ENCODE measurements at regions not wholly inside any gene's neighbourhood (a gene's known extent, or its start where the extent isn't known, plus 50 kb on each side); places are given as distances from the start of the nearest gene placed in this dataset.

- intact Hi-C loops (cut with DNase I; ENCODE audit: low total_unique reads): no loop called here
- no peaks in the 10 kb centered on the region for H3K4me1 ChIP-seq
- no peak for TF ChIP-seq CTCF (IDR thresholded peaks at IDR 0.05)
- no peak for TF ChIP-seq POLR2A (IDR thresholded peaks at IDR 0.05)
- no peaks in the 10 kb centered on the region for H3K9me3 ChIP-seq
- no peak for DNase-seq
- H3K27me3 ChIP-seq: no peaks in the 10 kb centered on the region
- H3K4me3 ChIP-seq: no peak overlapping the region
- no peak overlapping the region for H3K27ac ChIP-seq
- no peaks in the 10 kb centered on the region for H3K36me3 ChIP-seq
These were observed 268.5 kb downstream of the ICOS start for GRCh38 chr2:204205082-204205481.

GRCh38 chr2:204205538-204205937, 269.0 kb downstream of the ICOS start:
- intact Hi-C loops (cut with DNase I; ENCODE audit: low total_unique reads): no loop called here
- no peak for DNase-seq

GRCh38 chr2:204207866-204208265, 271.3 kb downstream of the ICOS start:
- Histone ChIP-seq H3K36me3 (no peaks in the 10 kb centered on the region), H3K4me3 (no peak overlapping the region), H3K9me3 (no peaks in the 10 kb centered on the region), H3K4me1 (no peaks in the 10 kb centered on the region), H3K27ac (no peak overlapping the region), H3K27me3 (no peaks in the 10 kb centered on the region)
- no peak for DNase-seq
- intact Hi-C loops (cut with DNase I; ENCODE audit: low total_unique reads): no loop called here
- TF ChIP-seq CTCF (IDR thresholded peaks at IDR 0.05) (no peak), POLR2A (IDR thresholded peaks at IDR 0.05) (no peak)

More at GRCh38 chr2:204205538-204205937, 269.0 kb downstream of the ICOS start:
- no peaks in the 10 kb centered on the region for H3K9me3 ChIP-seq
- H3K36me3 ChIP-seq: no peaks in the 10 kb centered on the region
- TF ChIP-seq CTCF (IDR thresholded peaks at IDR 0.05) (no peak), POLR2A (IDR thresholded peaks at IDR 0.05) (no peak)
- no peak overlapping the region for H3K4me3 ChIP-seq
- H3K4me1 ChIP-seq: no peaks in the 10 kb centered on the region
- no peaks in the 10 kb centered on the region for H3K27me3 ChIP-seq
- no peak overlapping the region for H3K27ac ChIP-seq

GRCh38 chr2:204213588-204213987, 277.0 kb downstream of the ICOS start:
- no peaks in the 10 kb centered on the region for H3K9me3 ChIP-seq
- H3K27ac ChIP-seq: no peak overlapping the region
- H3K36me3 ChIP-seq: no peaks in the 10 kb centered on the region
- TF ChIP-seq POLR2A (IDR thresholded peaks at IDR 0.05) (no peak), CTCF (IDR thresholded peaks at IDR 0.05) (no peak)
- intact Hi-C loops (cut with DNase I; ENCODE audit: low total_unique reads): no loop called here
- no peaks in the 10 kb centered on the region for H3K4me1 ChIP-seq
- DNase-seq: no peak
- H3K27me3 ChIP-seq: no peaks in the 10 kb centered on the region
- no peak overlapping the region for H3K4me3 ChIP-seq

GRCh38 chr2:204218040-204218439, 281.5 kb downstream of the ICOS start:
- intact Hi-C loops (cut with DNase I; ENCODE audit: low total_unique reads): no loop called here

More at GRCh38 chr2:204218040-204218439, 281.5 kb downstream of the ICOS start:
- Histone ChIP-seq H3K9me3 (no peaks in the 10 kb centered on the region), H3K27ac (no peak overlapping the region), H3K4me3 (no peak overlapping the region), H3K27me3 (no peaks in the 10 kb centered on the region), H3K4me1 (no peaks in the 10 kb centered on the region), H3K36me3 (no peaks in the 10 kb centered on the region)
- no peak for TF ChIP-seq POLR2A (IDR thresholded peaks at IDR 0.05)
- TF ChIP-seq CTCF (IDR thresholded peaks at IDR 0.05): no peak
- DNase-seq: no peak

Data from uterus (tissue), 3 donors.